ENCODE measurements at regions not wholly inside any gene's neighbourhood (a gene's known extent, or its start where the extent isn't known, plus 50 kb on each side); places are given as distances from the start of the nearest gene placed in this dataset.

DNA sequence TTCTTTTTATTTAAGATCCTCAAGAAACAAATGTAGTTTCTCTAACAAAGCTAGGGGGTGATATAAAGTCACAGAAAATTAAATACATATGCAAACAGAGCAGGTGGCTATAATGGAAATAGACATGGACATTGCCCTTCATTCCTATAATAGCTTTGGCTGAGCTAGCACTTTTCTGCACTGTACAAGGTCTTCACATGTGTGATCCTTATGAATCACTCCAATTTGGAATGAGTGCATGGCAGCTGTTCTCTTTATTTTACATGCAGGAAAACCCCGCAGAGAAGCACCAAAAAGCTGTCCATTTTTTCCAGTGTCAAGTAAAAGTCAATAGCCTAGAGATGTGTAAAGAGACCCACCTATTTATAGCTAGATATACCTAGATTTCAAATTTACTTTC, 747.4 kb upstream of the SLC8A1 start:
- TF ChIP-seq, protein P1, sequence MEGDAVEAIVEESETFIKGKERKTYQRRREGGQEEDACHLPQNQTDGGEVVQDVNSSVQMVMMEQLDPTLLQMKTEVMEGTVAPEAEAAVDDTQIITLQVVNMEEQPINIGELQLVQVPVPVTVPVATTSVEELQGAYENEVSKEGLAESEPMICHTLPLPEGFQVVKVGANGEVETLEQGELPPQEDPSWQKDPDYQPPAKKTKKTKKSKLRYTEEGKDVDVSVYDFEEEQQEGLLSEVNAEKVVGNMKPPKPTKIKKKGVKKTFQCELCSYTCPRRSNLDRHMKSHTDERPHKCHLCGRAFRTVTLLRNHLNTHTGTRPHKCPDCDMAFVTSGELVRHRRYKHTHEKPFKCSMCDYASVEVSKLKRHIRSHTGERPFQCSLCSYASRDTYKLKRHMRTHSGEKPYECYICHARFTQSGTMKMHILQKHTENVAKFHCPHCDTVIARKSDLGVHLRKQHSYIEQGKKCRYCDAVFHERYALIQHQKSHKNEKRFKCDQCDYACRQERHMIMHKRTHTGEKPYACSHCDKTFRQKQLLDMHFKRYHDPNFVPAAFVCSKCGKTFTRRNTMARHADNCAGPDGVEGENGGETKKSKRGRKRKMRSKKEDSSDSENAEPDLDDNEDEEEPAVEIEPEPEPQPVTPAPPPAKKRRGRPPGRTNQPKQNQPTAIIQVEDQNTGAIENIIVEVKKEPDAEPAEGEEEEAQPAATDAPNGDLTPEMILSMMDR (IDR thresholded peaks at IDR 0.05): no peak
- no peak for TF ChIP-seq POLR2A (IDR thresholded peaks at IDR 0.05)
- no peak for TF ChIP-seq EP300 (IDR thresholded peaks at IDR 0.05)
